CD4-positive, alpha-beta T cell treated with Interleukin-15 for 4 hours (primary cell): ENCODE measurements at regions not wholly inside any gene's neighbourhood (a gene's known extent, or its start where the extent isn't known, plus 50 kb on each side); places are given as distances from the start of the nearest gene placed in this dataset.
A peak's percentile ranks its signal among the peaks of the same experiment; 100 is the strongest.
"Not testable (repeated sequence)": the region's sequence is repeated elsewhere in the genome, so short reads cannot be mapped to it uniquely, and the experiment has no call there.

Experiments
- DNase-seq: peaks from one replicate; pipeline ENCODE4 v3.0.0-alpha.2; 2020; ENCODE audit warnings: low spot score

DNA sequence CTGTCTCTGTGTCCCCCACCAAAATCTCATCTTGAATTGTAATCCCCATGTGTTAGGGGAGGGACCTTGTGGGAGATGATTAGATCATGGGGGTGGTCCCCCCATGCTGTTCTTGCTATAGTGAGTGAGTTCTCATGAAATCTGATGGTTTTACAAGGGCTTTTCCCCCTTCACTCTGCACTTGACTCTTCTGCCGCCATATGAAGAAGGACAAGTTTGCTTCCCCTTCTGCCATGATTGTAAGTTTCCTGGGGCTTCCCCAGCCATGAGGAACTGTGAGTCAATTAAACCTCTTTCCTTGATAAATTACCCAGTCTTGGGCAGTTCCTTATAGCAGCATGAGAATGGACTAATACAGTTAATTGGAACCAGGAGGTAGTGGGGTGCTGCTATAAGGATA, 137.1 kb upstream of the RAB4A start:
- no peak for DNase-seq

- DNase-seq: not testable (repeated sequence)
These were observed 136.3 kb upstream of the RAB4A start for GRCh38 chr1:229134381-229135217.

GRCh38 chr1:229135773-229136172, 135.1 kb upstream of the RAB4A start:
- DNase-seq: no peak

- DNase-seq: no peak
These were observed 134.1 kb upstream of the RAB4A start for GRCh38 chr1:229136822-229137221.

DNA sequence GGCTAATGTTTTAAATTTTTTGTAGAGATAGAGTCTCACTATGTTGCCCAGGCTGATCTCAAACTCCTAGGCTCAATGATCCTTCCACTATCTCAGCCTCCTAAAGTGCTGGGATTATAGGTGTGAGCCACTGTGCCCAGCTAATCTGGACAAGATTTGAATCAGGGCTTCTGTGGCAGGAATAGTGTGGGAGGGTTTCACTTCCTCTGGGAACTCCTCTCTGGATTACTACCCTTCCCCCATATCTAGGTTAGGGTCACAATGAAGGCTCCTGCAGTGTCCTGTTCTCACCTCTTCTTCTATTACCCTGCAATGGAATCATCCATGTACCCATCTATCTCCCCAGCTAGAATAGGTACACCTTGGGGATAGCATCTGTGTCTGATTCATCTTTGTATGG, 133.6 kb upstream of the RAB4A start:
- DNase-seq: no peak

- DNase-seq: no peak
These were observed 132.9 kb upstream of the RAB4A start for GRCh38 chr1:229138058-229138457.

- DNase-seq: peak; percentile 10
These were observed 131.4 kb upstream of the RAB4A start for GRCh38 chr1:229139331-229140118.

GRCh38 chr1:229140119-229140396, 130.9 kb upstream of the RAB4A start:
- DNase-seq: no peak

DNA sequence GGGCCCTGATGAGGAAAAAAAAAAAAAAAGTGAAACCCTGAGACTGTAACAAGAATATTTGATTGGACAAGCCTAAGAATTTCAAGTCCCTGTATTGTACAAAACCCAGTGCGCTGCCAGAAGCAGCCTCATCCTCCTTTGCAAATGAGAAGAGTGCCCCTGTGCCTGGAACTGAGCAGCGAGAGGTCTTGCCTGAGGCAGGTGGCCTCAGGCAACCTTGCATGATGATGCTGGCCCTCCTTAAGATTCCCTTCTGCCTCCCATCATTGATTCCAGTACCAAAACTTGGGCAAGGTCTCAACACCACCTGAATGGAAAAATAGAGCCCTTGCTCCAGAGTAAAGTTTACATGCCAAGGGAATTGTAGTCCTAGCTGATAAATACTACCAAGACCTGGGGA, 129.6 kb upstream of the RAB4A start:
- DNase-seq: no peak

GRCh38 chr1:229141689-229142377, 129.1 kb upstream of the RAB4A start:
- no peak for DNase-seq

DNA sequence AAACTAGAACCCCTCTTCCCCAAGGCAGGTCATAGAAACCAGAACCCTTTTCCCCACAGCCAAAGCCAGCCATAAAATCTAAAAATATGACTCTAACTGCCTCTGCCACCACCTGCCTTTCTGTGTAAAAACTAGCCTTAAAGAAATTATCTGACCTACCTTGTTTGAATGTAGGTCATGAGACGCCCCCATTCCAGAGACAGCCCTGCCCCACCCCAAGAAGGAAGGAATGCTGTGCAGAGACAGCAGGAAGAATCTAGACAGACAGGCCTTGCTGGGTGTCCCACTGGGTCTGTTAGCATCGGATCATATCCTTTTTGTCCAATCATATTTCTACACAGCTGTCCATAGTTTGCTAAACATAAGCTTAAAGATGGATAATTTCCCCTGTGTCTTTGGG, 128.4 kb upstream of the RAB4A start:
- no peak for DNase-seq

DNA sequence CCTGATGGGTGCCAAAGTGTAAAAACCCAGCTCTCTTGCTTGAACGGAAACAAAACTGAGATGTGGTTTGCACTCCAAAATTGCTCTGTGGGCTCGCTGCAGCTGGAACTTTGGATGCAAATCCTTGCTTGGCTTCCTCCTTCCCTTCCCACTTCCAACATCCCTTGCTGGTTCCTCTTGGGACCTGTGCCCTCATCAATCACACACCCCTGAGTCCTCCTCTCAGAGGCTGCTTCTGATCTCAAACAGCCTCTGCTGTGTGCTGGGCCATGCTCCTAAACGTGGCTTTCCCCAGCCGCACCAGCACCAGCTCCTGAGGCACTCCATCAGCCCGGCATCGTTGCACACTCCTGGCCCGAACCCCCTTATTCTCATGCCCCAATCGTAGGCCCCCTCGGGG, 124.3 kb upstream of the RAB4A start:
- no peak for DNase-seq

GRCh38 chr1:229147072-229147471, 123.8 kb upstream of the RAB4A start:
- no peak for DNase-seq

DNA sequence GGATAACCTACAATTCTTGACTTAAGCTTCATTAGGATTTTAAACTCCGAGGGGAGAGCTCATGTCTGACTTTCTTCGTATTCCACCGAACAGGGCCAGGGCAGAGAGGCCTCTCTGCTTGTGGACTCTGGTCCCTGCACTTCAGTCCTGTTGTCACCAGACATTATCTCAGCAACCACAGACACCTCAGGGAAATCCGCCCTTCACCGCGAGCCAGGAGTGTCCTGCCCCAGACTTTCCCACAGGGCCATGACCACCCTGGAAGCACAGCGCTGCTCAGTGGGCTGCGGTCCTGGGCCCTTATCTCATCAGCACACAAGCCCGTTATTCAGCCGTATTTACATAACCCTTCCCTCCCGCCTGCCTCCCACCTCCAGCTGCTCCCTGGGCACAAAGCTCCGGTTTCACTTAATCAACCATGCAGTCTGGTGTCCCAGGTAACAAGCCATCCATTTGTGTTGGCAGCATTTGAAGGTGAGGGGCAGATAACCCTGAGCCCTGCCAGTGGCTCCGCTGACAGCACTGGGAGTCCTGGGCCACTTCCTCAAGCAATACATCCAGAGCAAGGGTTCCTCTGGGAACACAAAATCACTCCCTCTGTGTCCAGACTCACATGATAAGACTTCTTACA, 122.8 kb upstream of the RAB4A start:
- DNase-seq: no peak

DNA sequence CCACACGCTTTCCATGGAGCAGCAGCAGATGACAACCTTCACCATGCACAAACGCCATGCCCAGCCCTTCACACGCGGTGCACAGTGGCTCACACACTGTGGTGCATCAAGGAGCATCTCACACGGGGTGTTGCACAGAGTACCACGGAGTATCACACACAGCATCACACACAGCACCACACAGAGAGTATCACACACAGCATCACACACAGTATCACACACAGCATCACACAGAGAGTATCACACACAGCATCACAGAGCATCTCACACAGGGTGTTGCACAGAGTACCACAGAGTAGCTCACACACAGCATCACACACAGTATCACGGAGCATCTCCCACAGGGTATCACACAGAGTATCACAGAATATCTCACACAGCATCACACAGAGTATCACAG, 122.2 kb upstream of the RAB4A start:
- DNase-seq: no peak

GRCh38 chr1:229149435-229149834, 121.5 kb upstream of the RAB4A start:
- no peak for DNase-seq

GRCh38 chr1:229150518-229150917, 120.4 kb upstream of the RAB4A start:
- DNase-seq: no peak

- DNase-seq: not testable (repeated sequence)
These were observed 119.5 kb upstream of the RAB4A start for GRCh38 chr1:229151412-229151811.

GRCh38 chr1:229152311-229152710, 118.6 kb upstream of the RAB4A start:
- no peak for DNase-seq

GRCh38 chr1:229153955-229154548, 116.9 kb upstream of the RAB4A start:
- no peak for DNase-seq

DNA sequence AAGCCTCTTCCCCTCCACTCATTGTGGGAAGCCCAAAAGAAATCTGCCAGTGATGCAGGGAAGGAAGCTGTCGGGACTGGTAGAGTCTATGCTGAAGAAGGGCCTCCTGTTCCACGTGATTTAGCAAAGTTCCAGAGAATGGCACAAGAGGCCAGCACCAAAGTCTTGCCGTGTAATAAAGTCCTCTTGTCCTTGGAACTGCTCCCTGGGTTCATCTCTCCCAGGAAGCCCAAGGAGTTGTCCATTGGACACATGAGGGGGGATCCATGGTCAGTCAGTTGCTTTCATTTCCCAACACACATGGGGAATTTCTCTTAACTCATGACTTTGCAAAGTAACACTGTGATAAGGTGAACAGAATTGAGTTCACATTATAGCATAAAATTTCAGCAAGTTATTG, 116.1 kb upstream of the RAB4A start:
- DNase-seq: no peak

DNA sequence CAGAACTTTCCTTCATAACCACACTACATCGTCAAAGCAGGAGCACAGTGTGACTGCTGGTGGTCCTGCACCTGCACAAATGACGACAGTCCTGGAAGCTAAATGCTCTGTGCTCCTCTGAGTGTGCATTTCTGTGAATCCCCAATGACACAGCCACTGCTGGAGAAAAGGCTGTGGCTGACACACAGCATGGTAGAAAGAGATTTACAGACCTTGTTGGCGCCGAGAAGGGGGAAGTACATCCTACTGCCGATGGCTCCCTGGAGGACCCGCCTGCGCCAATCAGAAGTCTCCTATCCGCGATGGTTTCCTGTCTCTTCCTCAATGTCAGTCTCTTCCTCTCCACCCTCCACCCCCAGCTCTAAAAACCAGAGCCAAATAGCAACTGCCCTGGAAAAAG, 115.4 kb upstream of the RAB4A start:
- peak; percentile 20 for DNase-seq
